ENCODE measurements at regions not wholly inside any gene's neighbourhood (a gene's known extent, or its start where the extent isn't known, plus 50 kb on each side); places are given as distances from the start of the nearest gene placed in this dataset.
A peak's percentile ranks its signal among the peaks of the same experiment; 100 is the strongest.

DNA sequence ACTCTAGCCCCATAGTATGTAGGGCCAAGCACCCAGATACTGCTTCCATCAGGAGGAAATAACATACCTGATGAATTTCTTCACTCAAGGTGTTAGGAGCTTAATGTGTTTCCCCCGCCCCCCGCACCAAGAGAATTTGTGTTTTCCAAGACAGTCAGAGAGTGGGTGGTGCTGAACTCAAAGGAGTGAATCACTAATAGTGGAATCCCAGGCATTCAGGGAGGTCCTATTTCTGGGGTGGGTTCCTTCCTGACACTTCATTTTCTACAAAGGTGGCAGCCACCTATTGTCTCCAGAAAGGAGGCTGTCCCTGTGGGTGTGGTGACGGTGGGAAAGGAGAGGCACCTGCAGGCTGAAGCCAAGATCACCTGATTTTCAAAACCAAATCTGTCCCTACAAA lies 50.8 kb upstream of the ELF5 start:
- Histone ChIP-seq H3K27me3 (no peaks in the 10 kb centered on the region), H3K4me1 (no peaks in the 10 kb centered on the region), H3K4me3 (no peak overlapping the region), H3K36me3 (no peaks in the 10 kb centered on the region), H3K27ac (no peak overlapping the region), H3K9me3 (no peaks in the 10 kb centered on the region)
- no peak for DNase-seq
- intact Hi-C loops (cut with DNase I; ENCODE audit: low total_unique reads): no loop called here
- in situ Hi-C loops (cut with MboI; ENCODE audit: low pct_ligation_motif_present in 1 of 4, low pct_unique_long_range_greater_than_20kb in 1 of 4, low sequenced_read_pairs in 3 of 4): no loop called here
- WGBS, 2 donors (ENCODE audit: low coverage in 1 of 2): 87% methylated on average over 3 of the region's 3 CpGs; no CpG with 5 or more reads in 1 of the 2 donors
- TF ChIP-seq POLR2AphosphoS5 (IDR thresholded peaks at IDR 0.05): no peak
- TF ChIP-seq, protein P1, sequence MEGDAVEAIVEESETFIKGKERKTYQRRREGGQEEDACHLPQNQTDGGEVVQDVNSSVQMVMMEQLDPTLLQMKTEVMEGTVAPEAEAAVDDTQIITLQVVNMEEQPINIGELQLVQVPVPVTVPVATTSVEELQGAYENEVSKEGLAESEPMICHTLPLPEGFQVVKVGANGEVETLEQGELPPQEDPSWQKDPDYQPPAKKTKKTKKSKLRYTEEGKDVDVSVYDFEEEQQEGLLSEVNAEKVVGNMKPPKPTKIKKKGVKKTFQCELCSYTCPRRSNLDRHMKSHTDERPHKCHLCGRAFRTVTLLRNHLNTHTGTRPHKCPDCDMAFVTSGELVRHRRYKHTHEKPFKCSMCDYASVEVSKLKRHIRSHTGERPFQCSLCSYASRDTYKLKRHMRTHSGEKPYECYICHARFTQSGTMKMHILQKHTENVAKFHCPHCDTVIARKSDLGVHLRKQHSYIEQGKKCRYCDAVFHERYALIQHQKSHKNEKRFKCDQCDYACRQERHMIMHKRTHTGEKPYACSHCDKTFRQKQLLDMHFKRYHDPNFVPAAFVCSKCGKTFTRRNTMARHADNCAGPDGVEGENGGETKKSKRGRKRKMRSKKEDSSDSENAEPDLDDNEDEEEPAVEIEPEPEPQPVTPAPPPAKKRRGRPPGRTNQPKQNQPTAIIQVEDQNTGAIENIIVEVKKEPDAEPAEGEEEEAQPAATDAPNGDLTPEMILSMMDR (IDR thresholded peaks at IDR 0.05): no peak
- no peak for TF ChIP-seq EP300 (IDR thresholded peaks at IDR 0.05; ENCODE audit: low read depth)
- TF ChIP-seq POLR2A (IDR thresholded peaks at IDR 0.05): no peak

DNA sequence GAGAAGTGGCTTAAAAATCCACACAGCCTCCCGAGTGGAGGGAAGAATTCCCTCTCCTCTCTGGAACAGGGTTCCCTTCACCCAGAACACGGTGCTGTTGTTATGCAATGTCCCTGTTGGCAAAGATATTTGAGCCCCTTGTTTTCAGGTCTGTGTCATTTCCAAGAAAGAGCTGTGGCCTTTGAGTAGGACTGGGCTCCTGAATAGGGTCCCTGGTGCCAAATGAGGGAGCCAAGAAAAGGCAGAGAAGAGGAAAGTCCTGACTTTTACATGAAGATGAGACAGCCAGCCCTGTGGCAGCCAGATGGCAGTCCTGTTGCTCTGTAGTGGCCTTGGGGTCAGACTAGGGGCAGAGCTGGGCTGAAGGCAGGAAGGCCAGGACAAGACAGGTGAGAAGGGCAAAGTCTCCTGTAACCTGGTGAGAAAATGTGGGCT lies 51.2 kb upstream of the ELF5 start:
- no peaks in the 10 kb centered on the region for H3K9me3 ChIP-seq
- no peak overlapping the region for H3K27ac ChIP-seq
- no peaks in the 10 kb centered on the region for H3K4me1 ChIP-seq
- no peaks in the 10 kb centered on the region for H3K27me3 ChIP-seq
- DNase-seq: no peak
- TF ChIP-seq EP300 (IDR thresholded peaks at IDR 0.05; ENCODE audit: low read depth): no peak
- no peak for TF ChIP-seq POLR2AphosphoS5 (IDR thresholded peaks at IDR 0.05)
- no peak for TF ChIP-seq POLR2A (IDR thresholded peaks at IDR 0.05)
- TF ChIP-seq, protein P1 (IDR thresholded peaks at IDR 0.05): no peak
- H3K36me3 ChIP-seq: no peaks in the 10 kb centered on the region
- no peak overlapping the region for H3K4me3 ChIP-seq
- in situ Hi-C loops (cut with MboI; ENCODE audit: low pct_ligation_motif_present in 1 of 4, low pct_unique_long_range_greater_than_20kb in 1 of 4, low sequenced_read_pairs in 3 of 4): no loop called here
- intact Hi-C loops (cut with DNase I; ENCODE audit: low total_unique reads): no loop called here
- WGBS, 2 donors (ENCODE audit: low coverage in 1 of 2): 0 to 31% methylated on average over 1 to 2 of the region's 2 CpGs

GRCh38 chr11:34565417-34566207 lies 52.0 kb upstream of the ELF5 start:
- TF ChIP-seq, protein P1 (IDR thresholded peaks at IDR 0.05): peak in 4 of 5 experiments; percentile 21 to 39 (median 28)
- no peak for TF ChIP-seq POLR2A (IDR thresholded peaks at IDR 0.05)
- Histone ChIP-seq H3K4me1 (no peaks in the 10 kb centered on the region), H3K27ac (no peak overlapping the region), H3K4me3 (no peak overlapping the region), H3K9me3 (no peaks in the 10 kb centered on the region), H3K27me3 (no peaks in the 10 kb centered on the region), H3K36me3 (no peaks in the 10 kb centered on the region)
- WGBS, 2 donors (ENCODE audit: low coverage in 1 of 2): 67 to 73% methylated on average over 1 to 2 of the region's 2 CpGs
- DNase-seq: no peak
- in situ Hi-C loops (cut with MboI; ENCODE audit: low pct_ligation_motif_present in 1 of 4, low pct_unique_long_range_greater_than_20kb in 1 of 4, low sequenced_read_pairs in 3 of 4) (no loop called here), intact Hi-C loops (cut with DNase I; ENCODE audit: low total_unique reads) (no loop called here)

GRCh38 chr11:34566208-34566551 lies 52.6 kb upstream of the ELF5 start:
- DNase-seq: no peak
- H3K27me3 ChIP-seq: no peaks in the 10 kb centered on the region
- in situ Hi-C loops (cut with MboI; ENCODE audit: low pct_ligation_motif_present in 1 of 4, low pct_unique_long_range_greater_than_20kb in 1 of 4, low sequenced_read_pairs in 3 of 4) (no loop called here), intact Hi-C loops (cut with DNase I; ENCODE audit: low total_unique reads) (no loop called here)
- H3K9me3 ChIP-seq: no peaks in the 10 kb centered on the region
- H3K27ac ChIP-seq: no peak overlapping the region
- H3K4me1 ChIP-seq: no peaks in the 10 kb centered on the region
- WGBS, 2 donors (ENCODE audit: low coverage in 1 of 2): 63 to 82% methylated on average over 2 to 3 of the region's 3 CpGs
- TF ChIP-seq POLR2A (IDR thresholded peaks at IDR 0.05): no peak
- TF ChIP-seq POLR2AphosphoS5 (IDR thresholded peaks at IDR 0.05): no peak
- no peak for TF ChIP-seq EP300 (IDR thresholded peaks at IDR 0.05; ENCODE audit: low read depth)
- TF ChIP-seq, protein P1 (IDR thresholded peaks at IDR 0.05): no peak
- no peak overlapping the region for H3K4me3 ChIP-seq
- no peaks in the 10 kb centered on the region for H3K36me3 ChIP-seq

Measured in transverse colon (tissue), 4 donors.